ENCODE measurements at regions not wholly inside any gene's neighbourhood (a gene's known extent, or its start where the extent isn't known, plus 50 kb on each side); places are given as distances from the start of the nearest gene placed in this dataset.

GRCh38 chr7:142606081-142606480 lies 143.2 kb upstream of the PRSS1 start:
- POLR2A ChIA-PET, result no interaction called here
- no peak for DNase-seq (ENCODE audit: low spot score)
- no peak overlapping the region for H3K4me3 Mint-ChIP-seq

More at GRCh38 chr7:142606081-142606480, 143.2 kb upstream of the PRSS1 start:
- Mint-ChIP-seq H3K4me1 (peaks cover 10% of the 10 kb centered on the region), H3K36me3 (no peaks in the 10 kb centered on the region), H3K27ac (no peak overlapping the region), H3K27me3 (ENCODE audit: low read depth) (no peaks in the 10 kb centered on the region; the same call in 1 of the 2 replicates), H3K9me3 (no peaks in the 10 kb centered on the region)
- TF ChIP-seq ZNF317 (CRISPR knock-in tag; IDR thresholded peaks at IDR 0.05; ENCODE audit: borderline replicate concordance, low read depth) (no peak), ZNF396 (CRISPR knock-in tag; IDR thresholded peaks at IDR 0.05; ENCODE audit: borderline replicate concordance) (no peak), ZBTB21 (CRISPR knock-in tag; IDR thresholded peaks at IDR 0.05; ENCODE audit: borderline replicate concordance) (no peak), NFATC4 (CRISPR knock-in tag; IDR thresholded peaks at IDR 0.05) (no peak), MAX (CRISPR knock-in tag; IDR thresholded peaks at IDR 0.05) (no peak), ZMAT4 (CRISPR knock-in tag; IDR thresholded peaks at IDR 0.05) (no peak), ZNF425 (CRISPR knock-in tag; conservative IDR thresholded peaks at IDR 0.05) (no peak), SP1 (CRISPR knock-in tag; conservative IDR thresholded peaks at IDR 0.05) (no peak), JAZF1 (CRISPR knock-in tag; IDR thresholded peaks at IDR 0.05) (no peak), HMGA2 (CRISPR knock-in tag; IDR thresholded peaks at IDR 0.05) (no peak), USF2 (CRISPR knock-in tag; IDR thresholded peaks at IDR 0.05) (no peak), HMGXB4 (CRISPR knock-in tag; IDR thresholded peaks at IDR 0.05) (no peak), PRRX2 (CRISPR knock-in tag; IDR thresholded peaks at IDR 0.05) (no peak), ERG (CRISPR knock-in tag; IDR thresholded peaks at IDR 0.05) (no peak), TP53 (CRISPR knock-in tag; IDR thresholded peaks at IDR 0.05) (no peak), AFF4 (CRISPR knock-in tag; IDR thresholded peaks at IDR 0.05; ENCODE audit: borderline replicate concordance) (no peak)
- no peak for ATAC-seq
- CTCF ChIA-PET, result interaction anchor here (1.9 kb wide), 1 partner anchor 71 kb away, joined by 6 read pairs; no protein-coding TSS in a partner anchor
